ENCODE measurements at regions not wholly inside any gene's neighbourhood (a gene's known extent, or its start where the extent isn't known, plus 50 kb on each side); places are given as distances from the start of the nearest gene placed in this dataset.

- DNase-seq: peak; percentile 67
- Histone ChIP-seq H3K27me3 (replicated peaks; ENCODE audit: insufficient read depth, low read length) (no peaks in the 10 kb centered on the region), H3K36me3 (replicated peaks; ENCODE audit: insufficient read depth, low read length) (no peaks in the 10 kb centered on the region), H3K79me2 (ENCODE audit: low read length) (no peaks in the 10 kb centered on the region), H3K4me3 (ENCODE audit: low read length) (no peak overlapping the region), H3K9me3 (replicated peaks; ENCODE audit: insufficient read depth, low read length) (no peaks in the 10 kb centered on the region), H3K4me2 (ENCODE audit: low read depth, low read length) (no peak overlapping the region), H3K9ac (ENCODE audit: low read length) (no peak overlapping the region), H4K20me1 (ENCODE audit: insufficient read depth, low read length) (no peaks in the 10 kb centered on the region), H3K9me2 (replicated peaks; ENCODE audit: insufficient read depth, low read length) (no peaks in the 10 kb centered on the region), H3K27ac (ENCODE audit: low read length) (peak overlapping the region; percentile 13; the same call in 1 of the 2 replicates), H2AFZ (ENCODE audit: low read length) (no peak overlapping the region), H3K4me1 (ENCODE audit: low read length) (no peaks in the 10 kb centered on the region), H3F3A (ENCODE audit: insufficient read depth, low read length) (no peaks in the 10 kb centered on the region)
- TF ChIP-seq CTCF (IDR thresholded peaks at IDR 0.05; ENCODE audit: low read length) (no peak), EZH2phosphoT487 (IDR thresholded peaks at IDR 0.05; ENCODE audit: low read length) (no peak), EZH2 (optimal IDR thresholded peaks at IDR 0.05; ENCODE audit: low read depth, low read length) (no peak)
Observed at GRCh38 chr11:24233041-24233440, 263.8 kb upstream of the LUZP2 start.

GRCh38 chr11:24234822-24235508, 261.9 kb upstream of the LUZP2 start:
- Histone ChIP-seq H3F3A (ENCODE audit: insufficient read depth, low read length) (no peaks in the 10 kb centered on the region), H3K9me3 (replicated peaks; ENCODE audit: insufficient read depth, low read length) (no peaks in the 10 kb centered on the region), H3K27me3 (replicated peaks; ENCODE audit: insufficient read depth, low read length) (no peaks in the 10 kb centered on the region), H3K27ac (ENCODE audit: low read length) (no peak overlapping the region), H3K4me2 (ENCODE audit: low read depth, low read length) (no peak overlapping the region), H3K79me2 (ENCODE audit: low read length) (no peaks in the 10 kb centered on the region), H3K9ac (ENCODE audit: low read length) (no peak overlapping the region), H4K20me1 (ENCODE audit: insufficient read depth, low read length) (no peaks in the 10 kb centered on the region), H2AFZ (ENCODE audit: low read length) (no peak overlapping the region), H3K4me1 (ENCODE audit: low read length) (no peaks in the 10 kb centered on the region), H3K36me3 (replicated peaks; ENCODE audit: insufficient read depth, low read length) (no peaks in the 10 kb centered on the region), H3K4me3 (ENCODE audit: low read length) (no peak overlapping the region), H3K9me2 (replicated peaks; ENCODE audit: insufficient read depth, low read length) (no peaks in the 10 kb centered on the region)
- no peak for TF ChIP-seq EZH2phosphoT487 (IDR thresholded peaks at IDR 0.05; ENCODE audit: low read length)
- no peak for TF ChIP-seq EZH2 (optimal IDR thresholded peaks at IDR 0.05; ENCODE audit: low read depth, low read length)
- no peak for TF ChIP-seq CTCF (IDR thresholded peaks at IDR 0.05; ENCODE audit: low read length)
- no peak for DNase-seq

GRCh38 chr11:24238771-24239645, 257.8 kb upstream of the LUZP2 start:
- no peak overlapping the region for H3K9ac ChIP-seq (ENCODE audit: low read length)
- H3F3A ChIP-seq (ENCODE audit: insufficient read depth, low read length): no peaks in the 10 kb centered on the region
- no peak overlapping the region for H3K27ac ChIP-seq (ENCODE audit: low read length)
- no peak for TF ChIP-seq EZH2phosphoT487 (IDR thresholded peaks at IDR 0.05; ENCODE audit: low read length)
- no peak for TF ChIP-seq EZH2 (optimal IDR thresholded peaks at IDR 0.05; ENCODE audit: low read depth, low read length)
- TF ChIP-seq CTCF (IDR thresholded peaks at IDR 0.05; ENCODE audit: low read length): no peak
- no peaks in the 10 kb centered on the region for H3K27me3 ChIP-seq (replicated peaks; ENCODE audit: insufficient read depth, low read length)
- H3K4me3 ChIP-seq (ENCODE audit: low read length): no peak overlapping the region
- no peak overlapping the region for H2AFZ ChIP-seq (ENCODE audit: low read length)
- no peaks in the 10 kb centered on the region for H4K20me1 ChIP-seq (ENCODE audit: insufficient read depth, low read length)
- H3K4me2 ChIP-seq (ENCODE audit: low read depth, low read length): no peak overlapping the region
- no peaks in the 10 kb centered on the region for H3K79me2 ChIP-seq (ENCODE audit: low read length)
- DNase-seq: no peak
- H3K9me2 ChIP-seq (replicated peaks; ENCODE audit: insufficient read depth, low read length): no peaks in the 10 kb centered on the region
- no peaks in the 10 kb centered on the region for H3K4me1 ChIP-seq (ENCODE audit: low read length)
- no peaks in the 10 kb centered on the region for H3K9me3 ChIP-seq (replicated peaks; ENCODE audit: insufficient read depth, low read length)
- no peaks in the 10 kb centered on the region for H3K36me3 ChIP-seq (replicated peaks; ENCODE audit: insufficient read depth, low read length)

Measured in MM.1S (cell line).